ENCODE measurements at regions not wholly inside any gene's neighbourhood (a gene's known extent, or its start where the extent isn't known, plus 50 kb on each side); places are given as distances from the start of the nearest gene placed in this dataset.
"Not testable (repeated sequence)": the region's sequence is repeated elsewhere in the genome, so short reads cannot be mapped to it uniquely, and the experiment has no call there.

DNA sequence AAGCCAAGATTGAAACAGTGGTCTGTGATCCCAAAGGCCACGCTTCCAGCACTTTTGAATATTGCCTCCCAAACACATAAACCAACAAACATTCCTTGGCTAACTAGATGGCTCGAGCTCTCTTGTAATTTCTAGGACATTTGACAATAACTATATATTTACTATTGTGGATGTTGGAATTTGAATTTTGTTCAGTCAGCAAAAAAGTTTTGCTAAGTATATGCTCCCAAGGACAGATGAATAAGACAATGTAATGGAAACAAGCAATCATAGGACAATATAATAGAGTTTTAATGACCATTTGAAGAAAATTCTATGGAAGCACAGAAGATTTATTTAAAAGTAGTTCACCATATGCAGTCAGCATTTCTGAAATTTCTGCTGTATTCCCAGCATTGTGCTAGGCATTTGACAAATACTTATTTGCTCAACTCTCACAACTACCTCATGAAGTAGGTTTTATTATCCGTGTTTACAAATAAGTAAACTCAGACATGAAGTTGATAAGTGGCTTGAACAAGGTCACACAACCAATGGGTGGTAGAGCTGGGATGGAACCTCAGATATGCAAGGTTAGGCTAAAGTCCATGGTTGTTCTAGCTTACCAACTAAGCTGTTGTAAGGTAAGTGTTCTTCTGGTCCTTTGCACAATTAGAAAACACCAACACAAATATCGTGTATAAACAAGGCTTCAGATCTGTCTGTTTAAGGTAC lies 205.1 kb downstream of the NUFIP1 start:
- no peak for DNase-seq (ENCODE audit: low spot score)

DNA sequence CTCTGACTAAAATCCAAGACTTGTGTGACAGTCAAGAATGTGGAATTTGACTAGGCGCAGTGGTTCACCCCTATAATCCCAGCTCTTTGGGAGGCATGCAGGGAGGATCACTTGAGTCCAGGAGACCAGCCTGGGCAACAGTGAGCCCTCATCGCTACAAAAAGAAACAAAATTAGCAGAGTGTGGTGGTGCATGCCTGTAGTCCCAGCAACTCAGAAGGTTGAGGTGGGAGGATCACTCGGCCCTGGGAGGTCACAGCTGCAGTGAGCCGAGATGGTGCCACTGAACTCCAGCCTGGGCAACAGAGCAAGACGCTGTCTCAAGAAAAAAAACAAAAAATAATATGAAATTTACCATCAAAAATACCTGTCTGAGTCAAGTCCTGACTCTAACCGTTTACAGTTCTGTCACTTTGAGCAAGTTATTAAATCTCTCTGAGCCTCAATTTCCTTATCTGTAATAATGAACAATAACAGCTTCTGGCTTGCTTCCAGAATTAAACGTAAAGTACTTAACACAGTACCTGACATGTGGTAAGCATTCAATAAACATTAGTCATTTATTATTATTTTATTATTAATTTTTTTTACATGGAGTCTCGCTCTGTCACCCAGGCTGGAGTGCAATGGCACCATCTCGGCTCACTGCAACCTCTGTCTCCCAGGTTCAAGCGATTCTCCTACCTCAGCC lies 204.6 kb upstream of the TSC22D1 start:
- no peak for DNase-seq (ENCODE audit: low spot score)

DNA sequence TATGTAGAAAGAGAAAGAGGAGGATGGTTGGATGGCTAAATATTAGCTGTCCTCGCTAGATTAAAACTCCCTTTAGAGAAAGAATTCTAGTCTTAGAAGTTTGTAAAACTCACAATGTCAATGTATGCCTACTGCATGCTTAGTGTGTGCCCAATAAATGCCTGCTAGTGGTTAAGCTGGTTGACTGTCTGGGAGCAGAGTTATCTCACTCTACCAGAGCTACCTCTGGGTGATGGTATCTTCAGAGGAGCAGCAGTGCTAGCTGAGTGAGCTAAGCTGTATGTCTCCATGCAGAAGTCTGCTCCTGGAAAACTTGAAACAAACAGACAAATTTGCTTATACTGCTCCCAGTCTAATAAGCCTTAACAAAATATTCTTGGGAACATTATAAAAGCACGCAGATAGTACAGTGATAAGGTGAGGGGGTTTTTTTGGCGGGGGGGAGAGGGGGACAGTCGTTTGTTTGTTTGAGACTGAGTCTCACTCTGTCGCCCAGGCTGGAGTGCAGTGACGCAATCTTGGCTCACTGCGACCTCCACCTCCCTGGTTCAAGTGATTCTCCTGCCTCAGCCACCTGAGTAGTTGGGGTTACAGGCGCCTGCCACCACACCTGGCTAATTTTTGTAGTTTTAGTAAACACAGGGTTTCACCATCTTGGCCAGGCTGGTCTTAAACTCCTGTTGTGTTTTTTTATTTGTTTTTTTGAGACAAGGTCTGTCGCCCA lies 202.8 kb upstream of the TSC22D1 start:
- DNase-seq (ENCODE audit: low spot score), result no peak

DNA sequence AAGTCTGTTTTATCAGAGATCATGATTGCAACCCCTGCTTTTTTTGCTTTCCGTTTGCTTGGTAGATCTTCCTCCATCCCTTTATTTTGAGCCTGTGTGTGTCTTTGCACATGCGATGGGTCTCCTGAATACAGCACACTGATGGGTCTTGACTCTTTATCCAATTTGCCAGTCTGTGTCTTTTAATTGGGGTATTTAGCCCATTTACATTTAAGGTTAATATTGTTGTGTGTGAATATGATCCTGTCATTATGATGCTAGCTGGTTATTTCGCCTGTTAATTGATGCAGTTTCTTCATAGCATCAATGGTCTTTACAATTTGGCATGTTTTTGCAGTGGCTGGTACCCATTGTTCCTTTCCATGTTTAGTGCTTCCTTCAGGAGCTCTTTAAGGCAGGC lies 199.2 kb upstream of the TSC22D1 start:
- not testable (repeated sequence) for DNase-seq (ENCODE audit: low spot score)

DNA sequence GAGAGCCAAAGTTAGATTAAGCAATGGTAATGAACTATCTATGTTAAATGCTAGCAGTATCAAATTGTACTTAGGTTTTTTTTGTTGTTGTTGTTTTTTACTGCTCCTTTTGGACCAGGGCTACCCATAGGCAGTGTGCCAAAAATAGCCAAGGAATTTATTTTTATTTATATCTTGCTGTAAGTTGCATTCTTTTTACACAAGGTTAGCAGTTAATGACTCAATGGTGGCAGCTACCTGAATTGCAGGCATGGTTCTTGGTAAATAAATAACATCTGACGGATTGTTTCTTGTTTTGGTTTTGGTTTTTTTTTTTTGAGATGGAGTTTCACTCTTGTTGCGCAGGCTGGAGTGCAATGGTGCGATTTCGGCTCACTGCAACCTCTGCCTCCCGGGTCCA lies 194.8 kb upstream of the TSC22D1 start:
- no peak for DNase-seq (ENCODE audit: low spot score)

DNA sequence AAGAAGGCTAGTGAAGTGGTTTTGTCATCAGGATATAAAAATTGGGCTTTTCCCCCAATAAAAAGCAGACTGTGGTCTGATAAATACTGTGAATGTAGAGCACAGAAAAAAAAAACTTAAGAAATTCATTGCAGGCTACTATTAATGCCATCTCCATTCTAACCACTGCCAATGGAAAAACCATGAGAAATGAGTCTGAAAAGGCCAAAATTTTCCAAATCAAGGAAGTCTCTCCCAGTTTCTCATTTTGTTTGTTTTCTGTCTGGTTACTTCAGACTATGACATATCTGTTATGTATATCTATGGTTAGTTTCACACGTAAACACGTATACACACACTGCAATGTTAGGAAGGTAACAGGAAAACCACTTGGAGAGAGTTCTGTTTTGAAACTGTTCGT lies 193.6 kb upstream of the TSC22D1 start:
- DNase-seq (ENCODE audit: low spot score), result no peak

DNA sequence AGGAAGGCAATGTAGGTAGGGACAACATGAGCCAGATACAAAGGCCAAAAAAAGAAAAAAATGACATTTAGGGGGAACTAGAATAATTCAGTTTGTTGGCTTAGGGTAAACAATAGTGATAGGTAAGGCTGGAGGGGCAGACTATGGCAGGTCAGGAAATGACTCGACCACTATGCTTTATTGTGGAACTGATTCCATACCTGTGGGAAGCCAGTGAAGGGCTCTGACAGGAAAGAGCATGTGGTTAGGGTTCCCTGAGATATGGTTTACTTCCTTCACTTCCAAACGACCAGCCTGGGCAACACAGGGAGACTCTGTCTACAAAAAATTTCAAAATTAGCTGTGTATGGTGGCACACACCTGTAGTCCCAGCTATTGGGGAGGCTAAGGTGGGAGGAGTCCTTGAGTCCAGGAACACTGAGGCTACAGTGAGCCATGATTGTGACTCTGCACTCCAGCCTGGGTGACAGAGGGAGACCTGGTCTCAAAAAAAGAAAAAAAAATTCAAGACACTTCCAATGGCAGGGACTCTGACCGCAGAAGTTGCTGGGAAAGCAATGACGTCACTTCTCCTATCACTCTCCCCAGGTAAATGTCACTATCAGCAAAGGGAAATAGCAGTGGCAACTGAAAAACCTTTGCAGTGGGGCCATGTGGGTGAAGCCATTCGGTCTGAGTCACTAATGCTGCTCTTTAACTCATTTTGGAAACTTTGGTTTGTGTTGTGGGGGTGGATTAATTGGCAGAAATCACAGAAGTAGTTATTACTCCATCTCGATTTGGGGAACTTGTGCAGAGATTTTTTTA lies 192.8 kb upstream of the TSC22D1 start:
- DNase-seq (ENCODE audit: low spot score), result no peak

DNA sequence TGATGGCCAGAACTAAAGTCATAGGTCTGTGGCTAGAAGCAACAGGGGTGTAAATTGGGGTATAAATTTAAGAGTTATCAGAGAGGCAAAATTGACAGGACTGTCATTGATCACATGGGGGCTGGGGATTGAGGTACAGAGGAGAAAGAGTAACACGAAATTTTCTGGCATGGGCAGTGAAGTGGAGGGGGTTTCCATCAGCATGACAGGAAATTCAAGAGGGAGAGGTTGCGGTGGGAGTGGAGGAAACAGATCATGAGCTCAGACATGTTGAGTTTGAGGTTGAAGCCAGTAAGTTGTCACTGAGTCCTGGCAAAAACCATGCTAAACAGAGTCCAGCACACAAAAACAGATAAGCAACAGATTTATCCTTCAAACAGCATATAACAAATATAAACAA lies 192.1 kb upstream of the TSC22D1 start:
- DNase-seq (ENCODE audit: low spot score), result no peak

DNA sequence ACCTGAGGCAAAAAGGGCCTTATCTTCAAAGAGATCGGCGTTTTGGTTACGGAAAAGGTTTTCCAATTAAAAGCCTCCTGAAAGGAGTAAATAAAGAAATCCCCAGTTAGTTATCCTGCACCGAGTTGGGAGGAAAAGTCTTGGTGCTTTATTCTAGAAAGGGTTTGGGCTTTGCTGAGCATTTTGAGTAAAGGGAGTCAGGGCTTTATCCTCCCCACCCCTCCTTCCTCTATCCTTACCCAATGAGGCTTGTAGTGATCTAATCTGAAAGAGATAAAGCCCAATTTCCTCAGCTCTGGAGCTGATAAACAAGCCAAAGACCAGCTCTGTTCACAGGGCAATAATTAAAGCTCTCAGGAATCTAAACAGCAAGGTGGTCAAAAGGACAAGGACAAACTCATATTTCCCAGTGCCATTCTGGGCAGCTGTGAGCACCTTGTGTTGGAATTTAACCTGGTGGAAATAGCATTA lies 188.9 kb upstream of the TSC22D1 start:
- no peak for DNase-seq (ENCODE audit: low spot score)

DNA sequence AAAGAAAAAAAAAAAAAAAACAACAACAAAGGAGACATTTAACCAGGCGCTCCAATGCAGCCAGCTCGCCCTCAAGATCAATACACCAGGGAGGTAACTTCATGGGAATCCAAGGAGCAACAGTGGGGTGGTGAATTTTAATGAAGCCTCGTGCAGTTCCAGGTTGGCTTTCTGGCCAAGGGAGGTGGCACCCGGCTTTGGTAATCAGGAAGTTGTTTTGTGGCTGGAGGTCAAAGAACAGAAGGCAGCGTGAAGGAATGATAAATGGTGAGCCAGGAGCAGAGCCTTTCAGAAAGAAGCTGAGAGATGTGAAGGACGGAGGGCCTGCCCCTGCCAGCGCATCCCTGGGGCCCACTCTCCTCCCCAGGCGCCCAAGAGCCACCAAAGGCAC lies 188.2 kb upstream of the TSC22D1 start:
- peak; percentile 84 for DNase-seq (ENCODE audit: low spot score)

DNA sequence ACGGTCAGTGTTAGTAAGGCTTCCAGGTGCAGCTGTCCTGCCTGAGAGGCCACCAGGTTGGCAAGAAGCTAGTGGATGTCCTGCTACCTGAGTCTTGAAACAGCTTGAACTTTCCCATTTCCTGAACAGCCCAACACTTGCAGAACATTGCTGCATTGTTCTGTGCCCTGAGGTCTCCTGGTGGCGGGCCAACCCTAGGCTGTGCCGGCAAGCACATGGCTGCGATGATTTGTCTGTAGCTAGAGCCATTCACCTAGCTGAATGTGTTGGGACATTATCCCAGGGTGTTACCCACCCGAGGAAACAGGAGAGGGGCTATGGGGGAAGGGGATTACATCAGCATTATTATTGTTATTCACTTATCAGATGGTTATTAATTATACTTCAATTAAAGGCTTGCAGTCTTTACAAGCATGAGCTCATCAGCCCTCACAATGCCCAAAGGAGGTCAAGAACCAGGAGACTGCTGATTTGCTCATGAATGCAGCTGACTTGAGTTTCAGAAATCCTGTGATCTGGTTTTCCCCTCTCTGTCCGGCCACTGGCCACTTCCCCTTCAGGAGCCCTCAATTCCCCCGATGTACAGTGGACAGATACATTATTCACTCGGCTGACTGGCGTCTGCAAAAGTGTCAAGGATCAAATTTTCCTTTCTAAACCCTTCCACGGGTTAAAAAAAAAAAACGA lies 187.6 kb upstream of the TSC22D1 start:
- DNase-seq (ENCODE audit: low spot score), result peak; percentile 64

DNA sequence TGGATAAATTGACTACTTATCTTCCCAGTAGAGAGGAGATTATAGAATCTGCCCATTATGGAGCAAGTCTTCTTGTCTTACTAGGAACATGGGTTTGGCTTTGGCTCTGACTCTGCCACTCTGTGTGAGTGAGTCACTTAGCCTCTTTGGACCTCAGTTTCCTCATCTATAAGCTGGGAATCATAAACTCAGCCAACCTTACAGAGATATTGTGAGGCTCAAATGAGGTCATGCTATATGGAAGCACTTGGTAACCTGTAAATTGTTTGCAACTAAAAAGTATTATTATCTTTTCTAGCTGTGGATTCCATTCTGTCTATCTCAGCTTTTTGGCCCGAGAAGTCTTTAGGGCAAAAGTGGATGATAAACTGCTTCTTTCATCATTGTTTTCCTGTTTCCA lies 186.8 kb upstream of the TSC22D1 start:
- no peak for DNase-seq (ENCODE audit: low spot score)

DNA sequence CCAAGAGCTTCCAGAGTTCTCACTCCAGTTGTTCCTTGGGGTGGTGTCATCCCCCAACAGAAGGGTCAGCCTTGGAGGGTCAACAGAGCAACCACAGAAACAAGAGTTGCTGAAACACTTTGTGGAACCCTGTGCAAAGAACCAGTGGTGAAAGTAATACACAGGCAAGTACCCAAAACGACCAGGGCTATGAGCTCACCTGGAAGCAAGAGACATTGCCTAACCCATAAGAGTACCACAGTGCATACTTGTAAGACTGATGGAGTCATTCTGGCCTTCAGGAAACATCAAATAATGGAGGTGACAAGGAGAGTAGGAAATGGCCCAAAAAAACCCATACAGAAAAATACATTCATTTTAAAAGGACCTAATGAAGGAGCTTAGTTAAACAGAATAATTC lies 184.3 kb upstream of the TSC22D1 start:
- no peak for DNase-seq (ENCODE audit: low spot score)

DNA sequence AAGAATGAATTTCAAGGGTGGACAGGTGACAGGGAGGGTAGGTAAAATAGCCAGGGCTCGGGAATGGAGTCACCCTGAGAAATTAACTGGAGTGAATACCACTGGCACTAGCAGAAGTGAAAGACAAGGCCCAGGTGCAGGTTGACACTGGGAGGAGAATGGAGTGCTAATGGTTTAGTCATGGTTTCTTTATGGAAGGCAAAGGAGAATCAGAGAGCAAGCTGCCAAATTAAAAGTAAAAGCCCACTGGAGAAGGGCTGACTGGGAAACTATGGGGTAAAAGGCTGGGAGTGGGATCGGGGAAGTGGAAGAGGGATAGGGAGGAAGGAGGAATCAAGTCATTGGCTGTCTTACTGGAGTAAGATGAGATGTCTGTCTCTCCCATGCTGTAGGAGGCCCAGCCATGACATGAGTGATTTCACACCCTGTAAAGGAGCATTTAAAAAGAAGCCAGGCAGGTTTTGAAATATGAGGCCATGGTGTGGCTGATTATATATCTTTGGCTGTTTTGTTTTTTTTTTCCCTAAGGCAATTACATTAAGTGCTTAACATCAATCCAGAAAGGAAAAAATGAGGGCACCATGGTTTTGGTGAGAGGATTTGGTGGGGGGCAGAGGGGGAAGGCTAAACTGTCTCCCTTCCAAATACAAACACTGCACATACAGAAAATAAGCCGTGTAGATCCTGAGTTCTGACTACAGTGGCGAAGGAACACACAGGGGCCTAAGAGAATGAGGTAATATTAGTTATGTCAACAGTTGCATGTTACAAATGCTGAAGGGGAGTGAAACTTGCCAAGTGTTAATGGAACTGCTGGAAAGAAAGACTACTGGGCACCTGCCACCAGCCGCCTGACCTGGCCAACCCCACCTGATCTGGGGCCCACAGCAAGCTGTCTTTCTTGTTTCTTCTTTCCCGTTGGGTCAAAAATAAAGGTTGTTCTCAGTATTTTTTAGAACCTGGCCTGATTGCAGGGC lies 183.5 kb upstream of the TSC22D1 start:
- no peak for DNase-seq (ENCODE audit: low spot score)

DNA sequence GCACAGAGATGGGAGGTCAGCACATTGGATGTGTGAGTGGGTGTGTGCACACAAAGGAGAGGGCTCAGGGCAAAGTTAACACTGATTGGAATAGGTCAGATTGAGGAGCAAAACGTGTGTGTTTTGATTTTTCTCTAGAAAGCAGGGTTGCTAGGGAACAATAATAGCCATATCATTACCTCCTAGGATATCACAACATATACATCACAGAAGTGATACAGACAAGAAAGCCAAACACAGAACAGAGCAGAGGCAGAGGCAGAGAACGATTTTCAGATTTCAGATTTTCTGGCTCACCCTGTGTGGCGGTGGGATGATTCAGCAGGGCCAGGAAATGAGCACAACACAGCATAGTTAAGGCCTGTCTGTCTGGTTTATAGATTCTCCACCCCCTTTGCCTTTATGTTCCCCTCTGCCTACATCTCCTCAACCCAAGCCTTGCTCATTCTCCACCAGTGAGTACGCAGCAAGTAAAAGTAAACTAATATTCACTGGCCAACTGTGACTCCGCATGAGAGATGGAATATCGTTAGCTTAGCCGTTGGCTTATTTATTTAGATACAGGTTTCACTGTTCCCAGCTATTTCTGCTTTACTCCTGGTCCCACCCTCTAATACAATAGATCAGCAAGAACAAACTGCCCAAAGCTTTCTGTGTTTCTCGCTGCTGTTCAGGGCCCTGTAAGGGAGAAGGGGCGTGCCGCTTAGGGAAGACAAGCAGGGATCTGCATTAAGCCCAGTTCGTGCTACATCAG lies 182.7 kb upstream of the TSC22D1 start:
- no peak for DNase-seq (ENCODE audit: low spot score)

DNA sequence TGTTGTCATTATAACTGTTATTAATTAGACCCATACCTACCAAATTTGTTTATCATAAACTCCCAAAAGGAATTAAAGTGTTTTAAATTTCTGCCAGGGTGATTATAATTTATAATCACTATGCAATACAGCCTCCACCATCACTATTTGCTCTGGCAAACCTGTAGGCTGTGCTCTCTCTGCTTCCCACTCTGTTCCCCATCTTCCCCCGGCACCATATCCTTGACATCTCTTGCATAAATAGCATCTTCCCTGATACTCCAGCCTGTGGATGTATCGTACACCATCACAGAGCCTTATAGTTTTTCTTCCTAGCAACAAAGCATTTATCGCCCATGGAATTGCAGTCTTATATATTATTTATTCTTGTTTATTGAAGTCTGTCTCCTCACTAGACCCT lies 181.5 kb upstream of the TSC22D1 start:
- DNase-seq (ENCODE audit: low spot score), result no peak

DNA sequence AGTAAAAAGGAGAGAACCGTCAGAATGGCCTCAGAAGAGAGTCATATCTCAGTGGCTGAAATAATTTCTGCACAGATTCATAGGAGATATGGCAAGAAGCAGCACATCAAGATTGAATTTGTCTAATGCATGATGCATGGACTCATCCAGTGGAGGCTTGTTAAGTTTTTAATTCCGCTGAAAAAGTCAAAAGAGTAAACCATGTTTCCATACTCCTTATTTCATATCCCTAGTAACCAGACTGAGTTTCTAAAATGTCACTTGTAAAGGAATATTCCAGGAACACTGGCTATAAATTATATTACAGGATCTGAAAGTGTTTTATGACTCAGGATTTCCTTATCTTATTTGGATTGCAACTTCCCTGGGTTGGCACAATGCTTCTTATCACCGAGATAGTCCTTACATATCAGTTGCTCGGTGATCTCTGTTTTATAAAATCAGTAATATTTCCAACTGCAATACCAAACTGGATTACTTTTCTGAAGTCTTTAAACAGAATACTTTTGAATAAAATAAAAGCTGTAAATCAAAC lies 180.2 kb upstream of the TSC22D1 start:
- DNase-seq (ENCODE audit: low spot score), result no peak

DNA sequence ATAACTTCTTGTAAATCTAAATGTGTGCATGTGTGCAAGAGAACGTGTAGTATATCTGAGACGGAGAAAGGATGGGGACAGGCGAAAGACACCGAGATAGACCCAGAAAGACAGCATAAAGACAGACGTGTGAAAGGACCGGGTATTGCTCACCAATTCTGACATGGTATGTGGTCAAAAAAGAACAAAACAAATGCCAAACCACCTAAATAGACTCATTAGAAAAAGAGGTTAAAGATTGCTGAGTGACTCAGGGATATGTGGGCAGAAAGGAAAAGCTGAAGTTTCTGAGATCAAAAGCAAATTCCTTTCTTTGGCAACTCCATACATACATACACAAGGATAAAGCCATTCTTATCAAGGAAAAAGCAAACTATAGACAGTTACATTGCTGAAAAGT lies 179.7 kb upstream of the TSC22D1 start:
- DNase-seq (ENCODE audit: low spot score), result no peak

DNA sequence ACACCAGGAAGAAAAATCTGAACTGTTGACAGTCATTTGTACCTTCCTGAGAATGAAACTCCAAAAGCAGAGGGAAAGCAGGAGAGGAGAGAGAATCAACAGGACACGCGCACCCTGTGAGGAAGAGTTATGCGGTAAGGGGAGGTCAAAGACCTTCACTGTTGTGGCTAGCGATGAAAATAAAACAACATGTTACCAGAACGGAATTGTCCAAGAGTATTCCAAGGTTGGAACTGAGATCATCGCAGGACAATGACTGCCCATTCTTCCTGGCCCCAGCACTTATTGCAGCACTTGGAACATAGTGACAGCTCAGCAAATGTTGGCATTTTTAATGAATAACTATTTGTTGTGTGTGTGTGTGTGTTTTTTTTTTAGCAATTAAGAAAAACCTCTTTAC lies 176.0 kb upstream of the TSC22D1 start:
- no peak for DNase-seq (ENCODE audit: low spot score)

Data from mucosa of gallbladder (tissue), 1 donor.